Endothelial cell of umbilical vein (primary cell): ENCODE measurements at regions not wholly inside any gene's neighbourhood (a gene's known extent, or its start where the extent isn't known, plus 50 kb on each side); places are given as distances from the start of the nearest gene placed in this dataset.

Experiments
- BruUV-seq: library from RNA; stranded (reverse); fragments of 400-500 nt; replicated peaks from 2 replicates; lab custom pipeline; 2021; lab: Mats Ljungman, UMichigan
- CTCF ChIA-PET: fragments of 300-600, 350-600 bp; sonication (Branson Sonifier 250); formaldehyde crosslinking; loops from one replicate; lab custom pipeline; 2021; ENCODE audit warnings: antibody characterized with exemption, inconsistent platforms; lab: Charles Lee
- POLR2A ChIA-PET: fragments of 300-600, 350-600 bp; sonication (Branson Sonifier 250); formaldehyde crosslinking; loops from one replicate; lab custom pipeline; 2021; ENCODE audit warnings: antibody characterized with exemption, inconsistent platforms; lab: Charles Lee
- DNase-seq: peaks from one replicate; pipeline ENCODE4 v3.0.0-alpha.2; 2011; ENCODE audit warnings: low read depth, low spot score
- FAIRE-seq: peaks from 2 replicates; lab custom pipeline; 2011; peaks lifted over from hg19 to GRCh38; lab: Jason Lieb, UNC
- H2AFZ ChIP-seq: 2 replicates; pipeline ENCODE4 v1.6.0; 2012; ENCODE audit warnings: low read depth, low read length, control low read depth, inconsistent platforms
- H3K27ac ChIP-seq: 2 replicates; pipeline ENCODE4 v1.5.1; 2011; ENCODE audit warnings: low read depth, mild to moderate bottlenecking, control low read depth, low read length, moderate library complexity; ENCODE audit not compliant: insufficient read depth
- H3K27me3 ChIP-seq, 2 experiments: 2 replicates each; pipeline versions ENCODE4 v1.6.0 to v1.6.1; 2011; ENCODE audit warnings: low read length in 2 of 2, mixed read lengths in 1 of 2; ENCODE audit not compliant: control insufficient read depth in 2 of 2, insufficient read depth in 2 of 2
- H3K36me3 ChIP-seq, 2 experiments: 2 replicates in 1 of 2; 3 replicates in 1 of 2; pipeline ENCODE4 v1.5.1; 2011; ENCODE audit warnings: low read length in 2 of 2, mild to moderate bottlenecking in 1 of 2, moderate library complexity in 1 of 2; ENCODE audit not compliant: control insufficient read depth in 2 of 2, insufficient read depth in 2 of 2; ENCODE audit errors: extremely low read depth in 1 of 2
- H3K4me1 ChIP-seq: 3 replicates; pipeline ENCODE4 v1.5.1; 2011; ENCODE audit warnings: mild to moderate bottlenecking, low read length; ENCODE audit not compliant: control insufficient read depth, insufficient read depth; ENCODE audit errors: extremely low read depth
- H3K4me2 ChIP-seq: 2 replicates; pipeline ENCODE4 v1.6.1; 2011; ENCODE audit warnings: low read length, control low read depth, mixed read lengths; ENCODE audit not compliant: insufficient read depth
- H3K4me3 ChIP-seq, 3 experiments: fragments of 200-600 bp in 1 of 3; sonication (generic), shearing (Covaris generic) in 1 of 3; replicated peaks in 1 of 3; 2 replicates each; pipeline ENCODE4 v1.5.1; 2011 to 2016; ENCODE audit warnings: control low read depth in 3 of 3, low read length in 3 of 3, mild to moderate bottlenecking in 2 of 3, inconsistent platforms in 1 of 3, low read depth in 1 of 3, moderate library complexity in 1 of 3; ENCODE audit not compliant: insufficient read depth in 1 of 3
- H3K79me2 ChIP-seq: 2 replicates; pipeline ENCODE4 v1.6.0; 2012; ENCODE audit warnings: low read length, inconsistent platforms; ENCODE audit not compliant: control insufficient read depth, insufficient read depth
- H3K9ac ChIP-seq: replicated peaks from 2 replicates; pipeline ENCODE3; 2011; ENCODE audit warnings: low read length, control low read depth; ENCODE audit not compliant: insufficient read depth; ENCODE audit errors: extremely low read depth
- H3K9me1 ChIP-seq: replicated peaks from 3 replicates; pipeline ENCODE4 v1.6.0; 2011; ENCODE audit warnings: mild to moderate bottlenecking, low read length; ENCODE audit not compliant: control insufficient read depth, insufficient read depth; ENCODE audit errors: extremely low read depth
- H3K9me3 ChIP-seq: replicated peaks from 2 replicates; pipeline ENCODE4 v1.5.1; 2012; ENCODE audit warnings: low read length, inconsistent platforms; ENCODE audit not compliant: control insufficient read depth, insufficient read depth
- H4K20me1 ChIP-seq: replicated peaks from 2 replicates; pipeline ENCODE3; 2011; ENCODE audit warnings: mild to moderate bottlenecking, low read length; ENCODE audit not compliant: control insufficient read depth, insufficient read depth; ENCODE audit errors: extremely low read depth
- EZH2 ChIP-seq: IDR thresholded peaks from 2 replicates; pipeline ENCODE4 v1.6.1; 2012; ENCODE audit warnings: borderline replicate concordance, low read depth, mild to moderate bottlenecking, moderate library complexity, low read length, inconsistent platforms; ENCODE audit not compliant: severe bottlenecking
- FOS ChIP-seq: IDR thresholded peaks from 2 replicates; pipeline ENCODE4 v1.6.1; 2011; ENCODE audit warnings: mild to moderate bottlenecking, low read length, moderate library complexity, borderline replicate concordance; ENCODE audit not compliant: insufficient read depth
- GATA2 ChIP-seq: IDR thresholded peaks from 2 replicates; pipeline ENCODE4 v1.7.0; 2011; ENCODE audit warnings: low read depth, mild to moderate bottlenecking, moderate library complexity, mixed read lengths, low read length; ENCODE audit not compliant: insufficient read length, insufficient read depth
- JUN ChIP-seq: IDR thresholded peaks from 2 replicates; pipeline ENCODE4 v1.6.1; 2011; ENCODE audit warnings: borderline replicate concordance, low read depth; ENCODE audit not compliant: insufficient read length, insufficient read depth
- MYC ChIP-seq: IDR thresholded peaks from one replicate; pipeline ENCODE4 v1.6.1; 2011; ENCODE audit warnings: mild to moderate bottlenecking, low read depth, low read length
- POLR2A ChIP-seq: IDR thresholded peaks from 2 replicates; pipeline ENCODE4 v1.6.1; 2012; ENCODE audit warnings: low read depth, mild to moderate bottlenecking, control low read depth, low read length
- POLR2AphosphoS5 ChIP-seq: IDR thresholded peaks from 2 replicates; pipeline ENCODE4 v1.6.1; 2012; ENCODE audit warnings: low read depth, mild to moderate bottlenecking, control low read depth, low read length, moderate library complexity; ENCODE audit not compliant: insufficient read depth
- dilution Hi-C: fragments of 300-500 bp; cut with MboI; formaldehyde crosslinking; loops from one replicate; pipeline ENCODE4 v1.15.0; 2019; ENCODE audit warnings: low sequenced_read_pairs; ENCODE audit not compliant: extremely low pct_ligation_motif_present
- intact Hi-C: fragments of 100-400 bp; cut with micrococcal nuclease; formaldehyde crosslinking; loops from one replicate; pipeline ENCODE4 v1.10.0; 2022
- TF ChIP-seq, protein P1 (sequence below), 2 donors: IDR thresholded peaks; 1 replicate in 1 of 2; 2 replicates in 1 of 2; pipeline ENCODE4 v1.5.1; 2011; ENCODE audit warnings: low read length in 2 of 2, mild to moderate bottlenecking in 2 of 2, moderate library complexity in 2 of 2, control low read depth in 1 of 2, inconsistent platforms in 1 of 2, low read depth in 1 of 2; ENCODE audit not compliant: insufficient read depth in 1 of 2; ENCODE audit errors: extremely low read depth in 1 of 2
- TF ChIP-seq, protein P2 (sequence below): IDR thresholded peaks from 2 replicates; pipeline ENCODE4 v1.6.1; 2011; ENCODE audit not compliant: insufficient read depth, insufficient read length

DNA sequence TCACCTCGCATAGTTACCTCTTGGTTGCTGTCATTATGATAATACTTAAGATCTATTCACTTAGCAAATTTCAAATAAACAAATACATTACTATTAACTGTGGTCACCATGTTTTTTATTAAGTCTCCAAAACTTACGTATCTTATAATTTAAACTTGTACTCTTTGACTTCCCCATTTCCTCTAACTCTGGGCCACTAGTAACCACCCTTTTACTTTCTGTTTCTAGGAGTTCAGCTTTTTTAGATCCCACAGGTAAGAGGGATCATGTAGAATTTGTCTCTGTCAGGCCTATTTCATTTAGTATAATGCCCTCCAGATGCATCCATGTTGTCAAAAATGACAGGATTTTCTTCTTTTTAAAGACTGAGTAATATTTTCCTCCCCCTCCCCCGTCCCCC is 212.4 kb upstream of the C11orf87 start:
- Histone ChIP-seq H3K9me3 (no peaks in the 10 kb centered on the region), H3K9me1 (no peaks in the 10 kb centered on the region), H3K27ac (no peak overlapping the region), H3K27me3 (no peaks in the 10 kb centered on the region), H3K4me3 (no peak overlapping the region), H4K20me1 (no peaks in the 10 kb centered on the region), H2AFZ (no peak overlapping the region), H3K79me2 (no peaks in the 10 kb centered on the region), H3K4me1 (no peaks in the 10 kb centered on the region), H3K4me2 (no peak overlapping the region), H3K9ac (no peak overlapping the region), H3K36me3 (no peaks in the 10 kb centered on the region)
- TF ChIP-seq EZH2: no peak
- TF ChIP-seq GATA2: no peak
- TF ChIP-seq MYC: no peak
- TF ChIP-seq POLR2A: no peak
- TF ChIP-seq, protein P1, sequence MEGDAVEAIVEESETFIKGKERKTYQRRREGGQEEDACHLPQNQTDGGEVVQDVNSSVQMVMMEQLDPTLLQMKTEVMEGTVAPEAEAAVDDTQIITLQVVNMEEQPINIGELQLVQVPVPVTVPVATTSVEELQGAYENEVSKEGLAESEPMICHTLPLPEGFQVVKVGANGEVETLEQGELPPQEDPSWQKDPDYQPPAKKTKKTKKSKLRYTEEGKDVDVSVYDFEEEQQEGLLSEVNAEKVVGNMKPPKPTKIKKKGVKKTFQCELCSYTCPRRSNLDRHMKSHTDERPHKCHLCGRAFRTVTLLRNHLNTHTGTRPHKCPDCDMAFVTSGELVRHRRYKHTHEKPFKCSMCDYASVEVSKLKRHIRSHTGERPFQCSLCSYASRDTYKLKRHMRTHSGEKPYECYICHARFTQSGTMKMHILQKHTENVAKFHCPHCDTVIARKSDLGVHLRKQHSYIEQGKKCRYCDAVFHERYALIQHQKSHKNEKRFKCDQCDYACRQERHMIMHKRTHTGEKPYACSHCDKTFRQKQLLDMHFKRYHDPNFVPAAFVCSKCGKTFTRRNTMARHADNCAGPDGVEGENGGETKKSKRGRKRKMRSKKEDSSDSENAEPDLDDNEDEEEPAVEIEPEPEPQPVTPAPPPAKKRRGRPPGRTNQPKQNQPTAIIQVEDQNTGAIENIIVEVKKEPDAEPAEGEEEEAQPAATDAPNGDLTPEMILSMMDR (IDR thresholded peaks at IDR 0.05; ENCODE audit: extremely low read depth in 1 of 2, insufficient read depth in 1 of 2, low read depth in 1 of 2, low read length in 2 of 2): no peak
- TF ChIP-seq, protein P2, sequence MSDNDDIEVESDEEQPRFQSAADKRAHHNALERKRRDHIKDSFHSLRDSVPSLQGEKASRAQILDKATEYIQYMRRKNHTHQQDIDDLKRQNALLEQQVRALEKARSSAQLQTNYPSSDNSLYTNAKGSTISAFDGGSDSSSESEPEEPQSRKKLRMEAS: no peak
- TF ChIP-seq FOS: no peak
- no peak for TF ChIP-seq POLR2AphosphoS5
- no peak for TF ChIP-seq JUN
- intact Hi-C loops (no loop called here), dilution Hi-C loops (no loop called here)
- CTCF ChIA-PET: interaction anchor here (0.5 kb wide), 1 partner anchor 84 kb away, joined by 3 read pairs; no protein-coding TSS in a partner anchor
- BruUV-seq: no TSS peak
- FAIRE-seq: no peak
- no peak for DNase-seq
- POLR2A ChIA-PET: no interaction called here
